Stimulated activated CD8-positive, alpha-beta memory T cell treated with anti-CD3 and anti-CD28 coated beads, Interleukin-12 subunit alpha, Interleukin-12 subunit beta, amount 100 ng/mL, for 1 hour (primary cell): ENCODE measurements at regions not wholly inside any gene's neighbourhood (a gene's known extent, or its start where the extent isn't known, plus 50 kb on each side); places are given as distances from the start of the nearest gene placed in this dataset.

ENCODE experiments used
- DNase-seq: peaks from one replicate; pipeline ENCODE4 v3.0.0-alpha.2; 2020; ENCODE audit warnings: low read depth

DNA sequence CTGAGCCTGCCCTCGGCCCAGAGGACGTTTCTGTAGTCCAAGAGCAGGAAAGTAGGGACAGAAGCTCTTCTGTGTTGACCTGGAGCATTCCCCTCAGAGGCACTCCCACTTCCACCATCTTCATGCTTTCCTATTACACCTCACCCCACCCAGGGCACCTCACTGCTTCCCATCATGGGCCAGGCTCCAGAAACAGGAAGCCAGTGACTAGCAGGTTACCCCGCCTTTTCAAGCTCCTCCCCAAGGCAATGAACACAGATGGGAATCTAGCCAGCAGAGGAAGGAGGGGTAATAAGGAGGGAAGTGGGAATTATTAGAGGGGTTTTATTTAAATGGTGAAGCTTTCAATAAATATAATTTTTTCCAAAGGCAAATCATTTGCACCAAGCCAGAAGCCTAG lies 308.8 kb upstream of the MGAT5 start:
- DNase-seq, result no peak

DNA sequence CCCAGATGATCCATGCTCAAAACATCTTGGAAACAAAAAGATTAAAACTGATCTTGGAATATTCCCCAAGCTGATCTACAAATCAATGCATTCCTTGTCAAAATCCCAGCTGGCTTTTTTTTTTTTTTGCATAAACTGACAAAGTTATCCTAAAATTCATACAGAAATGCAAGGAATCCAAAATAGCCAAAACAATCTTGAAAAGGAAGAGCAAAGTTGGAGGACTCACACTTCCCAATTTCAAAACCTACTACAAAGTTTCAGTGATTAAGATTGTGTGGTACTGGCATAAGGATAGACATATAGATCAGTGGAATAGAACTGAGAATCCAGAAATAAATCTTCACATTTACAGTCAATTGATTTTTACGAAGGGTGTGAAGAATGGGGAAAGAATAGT lies 306.8 kb upstream of the MGAT5 start:
- DNase-seq, result no peak

DNA sequence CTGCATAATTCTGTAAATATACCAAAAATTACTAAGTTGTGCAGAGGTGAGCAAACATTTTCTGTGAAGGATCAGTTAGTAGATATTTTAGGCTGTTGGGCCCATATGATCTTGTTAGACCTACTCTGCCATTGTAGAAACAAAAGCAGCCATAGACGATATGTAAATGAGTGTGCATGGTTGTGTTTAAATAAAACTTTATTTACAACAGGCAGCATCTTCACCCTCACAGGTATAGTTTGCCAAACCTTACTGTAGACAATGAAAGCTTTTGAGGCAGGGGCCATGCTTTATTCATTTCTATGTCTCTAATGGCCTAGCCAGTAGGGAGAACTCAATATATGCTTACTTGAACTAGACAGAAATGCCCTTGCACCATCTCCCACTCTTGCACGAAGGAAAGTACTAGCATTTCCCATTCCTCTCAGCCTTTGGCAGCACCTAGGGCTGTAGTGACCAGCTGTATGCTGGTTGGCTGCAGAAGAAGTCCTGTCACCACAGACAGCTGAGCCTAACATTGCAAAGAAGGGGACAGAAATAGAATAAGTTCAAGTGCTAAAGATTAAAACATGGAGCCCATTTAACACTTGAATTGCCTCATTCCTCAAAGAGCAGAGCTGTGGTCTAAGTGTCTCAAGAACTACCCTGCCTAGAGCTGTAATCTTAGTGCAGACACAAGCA lies 305.1 kb upstream of the MGAT5 start:
- DNase-seq, result no peak

DNA sequence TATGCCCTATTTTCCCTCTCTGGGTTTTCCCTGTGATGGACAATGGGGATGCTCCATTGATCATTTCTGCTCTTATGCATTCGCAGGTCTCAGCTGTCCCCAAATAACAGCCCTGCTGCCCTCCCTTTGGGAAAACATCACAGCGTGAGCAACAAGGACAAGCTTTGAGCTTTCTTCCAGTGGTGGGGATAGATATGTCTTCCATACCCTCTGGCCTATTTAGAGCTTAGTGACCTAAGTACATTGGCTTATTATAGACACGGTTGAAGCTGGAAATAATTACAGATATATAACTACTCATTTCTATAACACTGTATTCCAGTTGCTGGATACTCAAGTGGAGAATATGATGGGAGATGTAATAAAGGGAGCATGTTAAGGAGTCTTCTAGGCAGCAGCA lies 304.3 kb upstream of the MGAT5 start:
- no peak for DNase-seq

DNA sequence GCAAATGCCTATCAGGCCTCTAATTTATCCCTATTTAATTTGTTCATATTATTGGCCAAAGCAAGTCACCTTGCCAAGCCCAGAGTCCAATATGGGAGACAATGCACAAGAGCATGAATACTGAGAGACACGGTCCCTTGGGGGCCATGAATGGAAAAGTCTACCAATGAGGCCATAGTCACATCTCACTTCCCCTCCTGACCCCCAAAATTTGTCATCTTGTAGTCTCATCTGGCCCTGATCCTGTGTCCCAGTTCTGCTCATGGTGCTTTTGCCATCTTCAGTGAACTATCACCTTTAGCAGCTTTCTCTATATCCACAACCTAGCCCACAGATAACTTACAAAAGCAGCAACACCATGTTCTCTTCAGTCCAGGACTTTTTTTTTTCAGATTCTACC lies 302.7 kb upstream of the MGAT5 start:
- no peak for DNase-seq

DNA sequence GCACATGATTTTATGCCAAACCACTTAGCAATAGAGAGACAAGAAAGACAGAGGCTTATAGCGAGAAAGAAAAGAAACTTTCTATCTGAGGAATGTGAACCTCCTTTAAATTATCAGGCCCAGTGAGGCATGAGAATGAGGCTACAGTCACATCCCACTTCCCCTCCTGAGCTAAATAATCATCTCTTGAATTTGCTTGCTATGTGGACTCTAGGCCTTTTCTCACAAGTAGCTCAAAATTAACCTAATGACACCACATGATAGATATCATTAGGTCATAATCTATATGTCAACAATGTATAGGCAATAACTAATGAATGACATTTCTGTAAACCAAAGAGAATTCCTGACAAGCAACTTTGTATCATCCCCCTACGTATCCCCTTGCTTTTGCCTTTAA lies 301.5 kb upstream of the MGAT5 start:
- no peak for DNase-seq

DNA sequence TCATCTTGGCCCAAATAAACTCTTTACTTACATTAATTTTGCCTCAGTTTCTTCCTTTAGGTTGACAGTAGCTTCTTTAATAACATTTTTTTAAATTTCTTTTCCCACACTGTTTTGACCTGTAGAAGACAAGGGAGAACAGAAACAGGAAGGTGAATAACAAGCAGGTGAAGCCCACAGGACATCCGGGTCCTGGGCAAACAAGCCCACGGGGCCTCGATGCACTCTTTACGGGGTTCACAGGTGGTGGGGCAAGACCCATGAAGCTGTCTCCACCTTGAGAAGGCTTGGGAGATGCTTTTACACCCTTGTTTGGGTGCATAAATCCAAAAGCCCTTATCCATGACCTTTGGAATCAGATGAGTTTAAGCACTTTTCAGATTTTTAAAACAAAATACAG lies 301.0 kb upstream of the MGAT5 start:
- DNase-seq, result no peak

DNA sequence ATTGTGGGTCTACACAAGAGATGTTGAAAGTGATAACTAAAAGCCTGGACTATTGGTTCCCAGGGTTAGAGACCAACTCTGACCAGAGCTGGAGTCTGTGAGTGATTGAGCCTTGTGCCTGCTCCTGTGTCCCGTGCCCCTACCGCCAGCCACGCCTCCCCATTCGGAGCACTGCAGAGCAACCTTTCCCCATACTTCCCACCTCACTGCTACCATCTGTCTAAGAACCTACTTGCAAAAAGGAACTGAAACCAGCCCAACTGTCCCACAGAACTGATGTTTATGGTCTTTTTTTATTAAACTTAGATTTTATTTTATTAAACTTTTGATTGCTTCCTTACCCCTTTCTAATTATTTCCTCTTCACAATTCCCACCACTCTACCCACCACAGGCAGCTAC lies 300.3 kb upstream of the MGAT5 start:
- DNase-seq, result no peak

DNA sequence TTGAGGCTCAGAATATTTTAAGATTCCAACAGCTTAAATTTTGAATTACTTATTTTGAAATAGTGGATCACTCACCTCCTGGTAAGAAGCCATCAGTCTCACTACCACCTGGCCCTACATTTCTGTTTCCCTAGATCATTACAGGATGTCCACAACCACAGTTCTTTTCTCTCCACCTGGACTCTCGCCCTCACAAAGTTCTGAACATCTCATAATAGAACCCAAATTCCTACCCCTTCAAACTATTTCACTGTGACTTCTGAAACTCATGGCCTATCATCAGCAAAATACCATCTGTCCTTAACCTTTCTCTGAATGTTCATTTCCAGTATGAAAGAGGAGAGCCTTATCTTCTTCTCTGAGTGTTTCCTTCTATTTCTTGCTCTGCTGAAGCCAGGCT lies 299.2 kb upstream of the MGAT5 start:
- no peak for DNase-seq

DNA sequence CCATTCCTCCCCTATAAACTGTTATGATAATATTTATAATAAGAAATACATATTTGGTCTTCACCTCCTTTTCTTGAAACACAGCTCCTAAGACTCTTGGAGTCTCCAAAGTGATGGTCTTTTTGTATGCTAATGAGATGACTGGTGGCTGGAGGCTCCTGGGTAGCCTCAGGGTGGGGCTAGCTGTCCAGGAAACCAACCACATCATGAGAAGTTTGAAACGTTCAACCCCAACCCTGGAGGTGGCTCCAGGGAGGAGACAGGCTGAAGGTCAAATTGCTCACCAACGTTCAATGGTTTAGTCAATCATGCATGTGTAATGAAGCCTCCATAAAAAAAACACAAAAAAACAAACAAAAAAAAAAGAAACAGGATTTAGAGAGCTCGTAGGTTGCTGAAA lies 298.7 kb upstream of the MGAT5 start:
- DNase-seq, result no peak

DNA sequence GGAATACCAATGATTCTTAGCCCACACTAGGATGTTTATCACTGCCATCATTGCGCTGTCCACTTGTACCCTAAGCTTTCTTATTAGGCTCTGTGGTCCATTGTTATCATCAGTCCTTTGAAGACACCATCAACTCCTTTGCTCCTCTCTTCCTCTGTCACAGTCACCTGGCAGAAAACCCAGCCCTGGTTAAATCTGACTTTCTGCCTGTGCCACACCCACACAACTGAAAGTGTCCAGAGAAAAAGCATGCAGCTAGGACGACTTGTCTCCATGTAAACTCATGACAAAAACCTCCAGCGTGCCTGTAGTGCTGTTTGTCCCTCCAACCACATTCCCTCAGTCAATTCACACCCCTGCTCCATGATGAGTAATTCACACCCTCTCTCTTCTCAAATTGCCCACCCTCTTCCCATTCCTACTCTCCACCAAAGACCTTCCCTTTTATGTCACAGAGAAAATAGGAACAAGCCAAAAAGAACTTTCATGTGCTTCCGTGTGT lies 297.4 kb upstream of the MGAT5 start:
- no peak for DNase-seq

DNA sequence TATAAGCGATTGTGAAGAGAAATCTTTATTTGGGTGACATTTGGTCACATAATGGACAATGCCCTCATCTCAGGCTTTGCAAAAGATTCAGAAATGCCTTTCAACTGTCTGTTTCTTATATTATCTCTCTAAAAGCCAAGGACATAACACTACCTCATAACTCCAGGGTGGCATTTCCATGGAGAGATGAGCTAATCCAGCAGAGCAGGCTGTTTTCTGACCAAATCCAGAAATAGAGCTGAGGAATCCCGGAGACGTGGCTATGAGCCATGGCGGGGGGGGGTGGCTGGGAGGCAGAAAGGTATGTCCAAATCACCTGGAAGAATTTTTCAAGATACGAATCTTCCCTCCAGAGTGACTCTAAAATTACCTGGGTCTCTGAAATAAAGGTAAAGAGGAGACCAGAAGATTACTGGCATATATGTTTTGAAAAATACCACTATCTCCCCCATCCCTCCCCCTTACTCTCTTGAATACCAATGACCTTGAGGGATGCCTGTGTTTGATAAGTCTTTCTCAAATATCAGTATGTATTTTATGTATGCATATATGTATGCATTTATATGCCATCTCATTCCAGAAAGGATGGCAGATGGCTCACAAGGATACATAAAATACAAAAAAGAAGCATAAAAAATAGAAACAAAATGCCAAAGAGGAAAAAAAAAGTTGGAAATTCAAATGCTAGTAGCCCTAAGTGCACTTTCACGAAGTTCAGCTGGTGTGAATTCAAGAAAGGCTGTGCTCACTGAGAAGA lies 296.0 kb upstream of the MGAT5 start:
- no peak for DNase-seq

DNA sequence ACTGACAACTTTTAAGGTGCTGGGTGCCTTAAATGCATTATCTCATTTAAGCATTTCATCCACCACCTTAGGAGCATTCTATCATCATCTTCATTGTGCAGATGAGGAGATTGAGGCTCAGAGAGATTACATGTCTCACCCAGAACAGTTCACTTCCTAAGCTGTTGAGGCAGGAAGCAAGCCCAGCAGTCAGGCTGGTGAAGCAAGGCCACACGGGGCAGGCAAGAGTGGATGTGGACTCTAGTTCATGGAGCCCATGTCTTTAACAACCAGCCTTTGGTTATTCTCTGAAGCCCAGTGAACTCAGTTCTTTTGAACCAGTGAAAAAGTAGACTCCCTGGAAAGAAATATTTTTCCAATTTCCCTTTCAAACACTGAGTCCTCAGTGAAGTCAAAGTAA lies 294.8 kb upstream of the MGAT5 start:
- no peak for DNase-seq

DNA sequence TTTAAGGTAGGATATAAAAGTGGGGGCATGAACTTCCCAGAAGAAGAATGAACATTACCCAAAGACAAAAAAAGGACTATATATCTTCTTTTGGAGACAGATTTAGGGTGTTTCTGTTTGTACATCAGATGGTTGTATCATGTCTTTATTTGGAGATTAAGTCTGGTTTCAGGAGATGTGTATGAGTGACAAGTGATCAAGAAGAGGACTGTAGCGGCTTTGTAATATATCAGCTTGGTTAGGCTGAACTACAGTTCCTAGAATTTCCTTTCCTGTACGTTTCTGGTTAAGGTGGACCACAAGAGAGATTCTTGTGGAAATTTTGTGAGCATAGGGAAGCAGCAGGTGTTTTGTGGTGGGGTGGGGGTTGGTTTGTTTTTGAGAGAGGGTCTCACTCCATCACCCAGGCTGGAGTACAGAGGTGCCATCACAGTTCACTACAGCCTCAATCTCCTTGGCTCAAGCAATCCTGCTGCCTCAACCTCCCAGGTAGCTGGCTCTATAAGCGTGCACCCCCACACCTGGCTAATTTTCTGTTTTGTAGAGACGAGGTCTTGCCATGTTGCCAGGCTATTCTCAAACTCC lies 287.1 kb upstream of the MGAT5 start:
- DNase-seq, result no peak

DNA sequence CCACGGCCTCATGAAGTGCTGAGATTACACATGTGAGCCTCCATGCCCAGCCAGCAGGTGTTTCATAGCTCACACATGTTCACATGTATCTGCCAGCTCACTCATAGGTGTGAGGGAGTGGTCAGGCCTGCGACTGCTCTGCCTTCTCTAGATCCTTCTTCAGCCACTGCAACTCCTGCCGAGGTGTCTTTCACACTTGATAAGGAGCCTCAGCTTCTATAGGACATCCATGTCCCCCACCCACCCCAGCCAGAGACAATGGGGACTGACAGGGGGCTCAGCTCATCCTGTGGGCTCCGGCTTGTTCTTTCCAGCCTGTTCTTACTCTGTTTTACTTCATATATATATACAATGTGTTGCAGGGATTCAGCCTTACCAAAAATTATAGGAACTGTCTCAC lies 286.5 kb upstream of the MGAT5 start:
- DNase-seq, result no peak

DNA sequence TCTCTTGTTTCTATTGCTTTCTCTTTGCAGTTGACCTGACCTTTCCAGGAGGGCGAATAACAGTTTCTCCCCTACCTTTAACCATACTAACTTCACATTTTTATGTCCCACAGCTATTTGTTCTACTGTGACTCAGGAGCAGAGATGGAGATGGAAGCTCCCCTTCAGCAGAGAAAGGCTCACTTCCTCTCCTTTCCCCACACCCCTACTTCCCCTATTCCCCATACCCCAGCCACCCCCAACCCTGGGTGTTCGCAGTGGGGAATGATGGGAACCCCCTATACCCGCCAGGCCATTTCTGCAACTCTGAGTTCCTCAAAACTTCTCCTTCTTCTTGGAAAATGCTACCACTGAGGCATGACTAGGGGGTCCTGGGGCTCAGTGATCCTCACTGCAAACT lies 285.4 kb upstream of the MGAT5 start:
- DNase-seq, result no peak

DNA sequence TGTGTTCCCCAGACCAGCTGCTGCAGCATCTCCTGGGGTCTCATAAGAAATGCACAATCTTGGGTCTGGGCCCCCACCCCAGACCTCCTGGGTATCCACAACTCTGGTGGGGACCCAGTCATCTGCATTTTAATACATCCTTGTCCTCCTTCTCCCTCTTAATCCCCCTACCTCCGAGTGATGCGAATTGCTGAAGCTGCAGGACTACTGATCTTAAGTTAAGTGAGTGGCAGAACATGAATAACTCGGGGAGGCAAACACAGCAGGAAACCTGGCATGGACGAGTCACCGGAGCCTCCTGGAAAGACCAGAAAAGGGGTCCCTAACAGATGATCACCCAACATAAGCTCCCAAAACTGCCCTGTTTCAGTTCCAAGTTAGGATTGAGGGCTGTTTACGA lies 283.2 kb upstream of the MGAT5 start:
- DNase-seq, result no peak

DNA sequence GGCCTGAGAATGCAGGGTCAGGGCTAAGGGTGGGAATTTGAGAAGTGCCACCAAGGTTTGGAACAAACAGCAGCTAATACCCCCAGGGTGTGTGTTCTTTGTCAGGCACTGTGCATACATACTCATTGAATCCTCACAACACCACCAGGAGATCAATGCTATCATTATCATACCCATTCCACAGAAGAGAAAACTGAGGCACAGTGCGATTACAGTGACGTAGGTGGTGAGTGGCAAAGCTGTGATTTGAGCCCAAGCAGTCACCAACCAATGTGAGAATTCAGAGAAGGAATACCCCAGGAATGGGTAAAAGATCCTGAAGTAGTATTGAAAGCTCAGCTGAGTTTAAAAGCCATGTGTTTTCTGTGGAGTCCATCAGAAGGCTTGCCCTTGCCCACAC lies 281.6 kb upstream of the MGAT5 start:
- no peak for DNase-seq

DNA sequence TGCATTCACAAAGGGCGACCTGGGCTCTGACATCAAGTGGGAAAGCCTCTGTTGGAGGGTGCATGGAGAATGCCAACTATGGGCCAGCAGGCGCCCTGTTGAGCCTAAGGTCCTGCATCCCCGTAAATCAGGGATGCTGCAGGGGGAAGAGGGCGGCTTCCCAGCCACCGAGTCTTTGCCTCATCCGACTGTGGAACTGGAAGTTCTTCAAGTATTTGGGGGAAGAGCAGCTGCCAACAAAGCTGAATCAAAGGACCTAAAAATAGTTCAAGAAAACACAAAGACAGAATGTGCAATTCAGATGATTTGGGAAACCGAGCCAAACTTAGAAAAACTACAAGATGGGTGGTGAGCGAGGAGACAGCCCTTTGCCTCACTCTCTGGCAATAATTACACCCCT lies 281.1 kb upstream of the MGAT5 start:
- no peak for DNase-seq

DNA sequence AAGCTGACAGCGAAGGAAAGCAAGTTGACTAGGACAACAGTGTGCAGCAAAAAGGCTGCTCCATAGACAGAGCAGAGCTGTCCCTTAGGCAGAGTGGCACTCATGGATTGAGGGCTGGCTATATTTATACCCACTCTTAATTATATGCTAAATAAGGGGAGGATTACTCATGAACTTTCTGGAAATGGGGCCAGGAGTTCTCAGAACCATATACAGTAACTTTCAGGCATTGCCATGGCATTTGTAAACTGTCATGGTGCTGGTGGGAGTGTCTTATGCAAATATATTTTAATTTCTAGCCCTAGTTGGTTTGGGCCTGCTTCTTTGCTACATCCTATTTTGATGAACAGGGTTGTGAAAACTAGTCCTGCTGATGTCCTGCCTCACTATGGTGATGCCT lies 279.5 kb upstream of the MGAT5 start:
- no peak for DNase-seq

DNA sequence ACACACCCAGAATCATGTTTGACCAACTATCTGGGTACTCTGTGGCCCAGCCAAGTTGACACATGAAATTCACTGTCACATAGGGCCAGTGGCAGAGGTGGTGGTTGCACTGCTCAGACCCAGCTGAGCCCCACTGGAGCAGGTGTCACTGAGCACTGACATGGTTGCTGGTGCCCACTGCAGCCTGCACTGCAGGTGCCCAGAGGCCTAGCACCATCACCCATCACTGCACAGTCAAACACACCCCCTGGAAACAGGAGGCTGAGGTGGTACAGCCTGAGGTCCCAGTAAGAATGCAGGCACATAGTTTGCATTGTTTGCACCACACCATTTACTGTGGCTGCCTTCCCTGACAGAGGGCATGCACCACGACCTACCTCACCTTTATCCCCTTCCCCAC lies 278.7 kb upstream of the MGAT5 start:
- no peak for DNase-seq

DNA sequence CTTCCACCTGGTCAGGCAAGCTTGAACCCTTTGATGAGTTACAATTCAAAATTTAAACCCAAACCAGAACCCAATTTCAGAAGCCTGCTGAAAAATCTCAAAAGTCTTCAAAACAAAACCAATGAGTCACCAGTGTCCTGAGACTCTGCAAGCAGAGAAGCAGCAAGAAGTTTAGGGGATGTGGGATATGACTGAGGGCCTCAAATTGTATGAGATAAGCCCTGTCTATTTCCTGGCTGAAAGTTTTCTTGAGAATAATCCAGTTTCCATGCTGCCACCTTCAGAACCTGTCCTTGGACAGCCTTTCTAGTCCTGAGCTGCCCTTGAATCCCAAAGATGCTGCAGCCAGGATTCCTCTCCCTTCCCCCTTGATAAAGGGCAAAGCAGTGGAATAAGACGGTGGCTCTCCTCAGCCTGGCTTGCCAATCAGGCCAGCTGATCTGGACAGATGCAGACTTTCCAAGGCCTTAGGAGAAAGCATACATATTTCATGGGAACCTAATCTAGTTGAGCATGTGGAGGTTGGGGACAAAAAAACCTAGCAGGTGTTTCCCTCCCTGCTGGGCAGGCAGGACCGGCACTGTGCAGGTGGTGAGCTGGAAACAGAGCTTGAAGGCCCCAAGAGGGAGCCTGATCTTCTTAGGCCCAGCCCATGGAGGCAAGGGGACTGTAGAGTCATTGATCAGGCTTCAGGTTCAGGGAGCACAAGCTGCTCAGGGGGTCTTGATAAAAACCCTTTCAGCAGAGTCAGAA lies 278.0 kb upstream of the MGAT5 start:
- DNase-seq, result no peak

DNA sequence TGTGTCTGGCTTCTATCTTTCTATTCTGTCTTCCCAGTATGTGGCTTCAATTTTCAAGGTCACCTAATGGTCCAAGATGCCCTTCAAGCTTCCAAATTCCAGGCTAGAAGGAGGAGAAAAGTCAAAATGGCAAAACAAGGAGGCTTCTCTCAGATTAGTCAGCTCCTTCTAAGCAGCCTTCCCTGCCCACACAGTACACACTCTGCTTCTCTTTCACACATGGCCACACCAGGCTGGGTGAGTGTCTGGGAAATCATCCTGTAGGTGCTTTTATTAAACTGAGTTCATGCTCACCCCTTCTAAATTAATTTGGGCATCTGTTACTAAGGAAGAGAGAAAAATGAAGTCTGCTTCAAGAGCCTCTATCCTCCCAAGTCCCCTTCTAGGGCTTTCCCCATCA lies 277.2 kb upstream of the MGAT5 start:
- DNase-seq, result no peak
